K562 (cell line): ENCODE measurements at regions not wholly inside any gene's neighbourhood (a gene's known extent, or its start where the extent isn't known, plus 50 kb on each side); places are given as distances from the start of the nearest gene placed in this dataset.

Experiments
- EP300 ChIP-seq: IDR thresholded peaks from 2 replicates; pipeline ENCODE4 v1.6.1; 2012; ENCODE audit warnings: low read length, improper control_type of control experiment
- MAFF ChIP-seq: IDR thresholded peaks from 2 replicates; pipeline ENCODE4 v1.6.1; 2012; ENCODE audit warnings: low read length, improper control_type of control experiment
- PCBP2 ChIP-seq: fragments of 200-400 bp; formaldehyde crosslinking; IDR thresholded peaks from 2 replicates; pipeline ENCODE4 v1.6.1; 2018; ENCODE audit warnings: low read length, low read depth, mild to moderate bottlenecking, moderate library complexity; ENCODE audit not compliant: poor library complexity, severe bottlenecking

GRCh38 chr7:119177863-119178262, 953.4 kb downstream of the ANKRD7 start:
- TF ChIP-seq MAFF (no peak), PCBP2 (no peak), EP300 (no peak)
